ENCODE measurements at regions not wholly inside any gene's neighbourhood (a gene's known extent, or its start where the extent isn't known, plus 50 kb on each side); places are given as distances from the start of the nearest gene placed in this dataset.
A peak's percentile ranks its signal among the peaks of the same experiment; 100 is the strongest.

DNA sequence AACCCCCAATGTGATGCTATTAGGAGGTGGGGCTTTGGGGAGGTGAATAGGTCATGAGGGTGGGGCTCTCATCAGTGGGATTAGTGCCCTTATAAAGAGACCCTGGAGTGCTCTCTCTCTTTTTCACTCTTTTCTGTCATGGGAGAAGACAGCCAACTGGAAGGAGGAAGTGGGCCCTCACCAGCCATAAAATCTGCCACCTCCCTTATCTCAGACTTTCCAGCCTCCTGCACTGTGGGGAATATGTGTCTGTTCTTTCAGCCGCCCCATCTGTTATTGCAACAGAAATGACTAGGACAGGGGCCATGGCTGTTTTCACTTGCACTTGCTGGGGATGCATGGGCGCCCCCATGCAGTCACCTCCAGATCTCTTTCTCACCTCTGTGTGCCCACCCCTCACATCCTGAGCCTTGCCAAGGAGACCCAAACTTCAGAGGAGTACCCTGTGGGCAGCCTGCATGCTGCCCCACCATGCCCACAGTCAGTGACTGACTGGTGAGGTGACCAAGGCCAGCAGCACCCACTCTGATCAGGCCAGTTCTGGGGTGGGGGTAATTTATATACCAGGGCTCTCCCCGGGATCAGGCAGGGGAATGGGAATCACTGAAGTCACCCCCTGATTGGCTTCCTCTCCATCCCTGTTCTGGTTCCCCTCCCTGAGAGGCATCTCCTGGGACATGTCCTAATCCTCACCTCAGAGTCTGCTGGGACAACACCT, 118.4 kb downstream of the ANKRD60 start:
- H2AFZ ChIP-seq (ENCODE audit: low read length): no peak overlapping the region
- peak overlapping the region; percentile 45 for H3K4me2 ChIP-seq (ENCODE audit: low read length)
- no peaks in the 10 kb centered on the region for H3K36me3 ChIP-seq (ENCODE audit: low read depth, low read length)
- CTCF ChIA-PET: no interaction called here
- peaks cover 44% of the 10 kb centered on the region for H3K4me1 ChIP-seq (ENCODE audit: insufficient read depth, low read length)
- H3K27ac ChIP-seq (ENCODE audit: low read length): no peak overlapping the region
- H3K9ac ChIP-seq (ENCODE audit: low read length): no peak overlapping the region
- no peak for DNase-seq
- H3K4me3 ChIP-seq (ENCODE audit: low read length): no peak overlapping the region
- ATAC-seq: no peak
- no peak for TF ChIP-seq EZH2 (IDR thresholded peaks at IDR 0.05; ENCODE audit: low read length, unreplicated experiment)
- TF ChIP-seq, protein P1, sequence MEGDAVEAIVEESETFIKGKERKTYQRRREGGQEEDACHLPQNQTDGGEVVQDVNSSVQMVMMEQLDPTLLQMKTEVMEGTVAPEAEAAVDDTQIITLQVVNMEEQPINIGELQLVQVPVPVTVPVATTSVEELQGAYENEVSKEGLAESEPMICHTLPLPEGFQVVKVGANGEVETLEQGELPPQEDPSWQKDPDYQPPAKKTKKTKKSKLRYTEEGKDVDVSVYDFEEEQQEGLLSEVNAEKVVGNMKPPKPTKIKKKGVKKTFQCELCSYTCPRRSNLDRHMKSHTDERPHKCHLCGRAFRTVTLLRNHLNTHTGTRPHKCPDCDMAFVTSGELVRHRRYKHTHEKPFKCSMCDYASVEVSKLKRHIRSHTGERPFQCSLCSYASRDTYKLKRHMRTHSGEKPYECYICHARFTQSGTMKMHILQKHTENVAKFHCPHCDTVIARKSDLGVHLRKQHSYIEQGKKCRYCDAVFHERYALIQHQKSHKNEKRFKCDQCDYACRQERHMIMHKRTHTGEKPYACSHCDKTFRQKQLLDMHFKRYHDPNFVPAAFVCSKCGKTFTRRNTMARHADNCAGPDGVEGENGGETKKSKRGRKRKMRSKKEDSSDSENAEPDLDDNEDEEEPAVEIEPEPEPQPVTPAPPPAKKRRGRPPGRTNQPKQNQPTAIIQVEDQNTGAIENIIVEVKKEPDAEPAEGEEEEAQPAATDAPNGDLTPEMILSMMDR (conservative IDR thresholded peaks at IDR 0.05; ENCODE audit: low read depth, low read length): no peak
- TF ChIP-seq EZH2phosphoT487 (IDR thresholded peaks at IDR 0.05; ENCODE audit: borderline replicate concordance, low read length): no peak
- H4K20me1 ChIP-seq (ENCODE audit: low read length): no peaks in the 10 kb centered on the region
- POLR2A ChIA-PET (ENCODE audit: unreplicated experiment): no interaction called here
- H3K27me3 ChIP-seq (ENCODE audit: low read length): no peaks in the 10 kb centered on the region
- intact Hi-C loops (cut with micrococcal nuclease): no loop called here
- H3F3A ChIP-seq (ENCODE audit: low read length, unreplicated experiment): no peaks in the 10 kb centered on the region
- H3K9me3 ChIP-seq (ENCODE audit: low read length): no peaks in the 10 kb centered on the region
- H3K79me2 ChIP-seq (ENCODE audit: low read length): no peaks in the 10 kb centered on the region
- no peaks in the 10 kb centered on the region for H3K9me2 ChIP-seq (replicated peaks; ENCODE audit: low read length)
- BruUV-seq (replicated peaks): no TSS peak

DNA sequence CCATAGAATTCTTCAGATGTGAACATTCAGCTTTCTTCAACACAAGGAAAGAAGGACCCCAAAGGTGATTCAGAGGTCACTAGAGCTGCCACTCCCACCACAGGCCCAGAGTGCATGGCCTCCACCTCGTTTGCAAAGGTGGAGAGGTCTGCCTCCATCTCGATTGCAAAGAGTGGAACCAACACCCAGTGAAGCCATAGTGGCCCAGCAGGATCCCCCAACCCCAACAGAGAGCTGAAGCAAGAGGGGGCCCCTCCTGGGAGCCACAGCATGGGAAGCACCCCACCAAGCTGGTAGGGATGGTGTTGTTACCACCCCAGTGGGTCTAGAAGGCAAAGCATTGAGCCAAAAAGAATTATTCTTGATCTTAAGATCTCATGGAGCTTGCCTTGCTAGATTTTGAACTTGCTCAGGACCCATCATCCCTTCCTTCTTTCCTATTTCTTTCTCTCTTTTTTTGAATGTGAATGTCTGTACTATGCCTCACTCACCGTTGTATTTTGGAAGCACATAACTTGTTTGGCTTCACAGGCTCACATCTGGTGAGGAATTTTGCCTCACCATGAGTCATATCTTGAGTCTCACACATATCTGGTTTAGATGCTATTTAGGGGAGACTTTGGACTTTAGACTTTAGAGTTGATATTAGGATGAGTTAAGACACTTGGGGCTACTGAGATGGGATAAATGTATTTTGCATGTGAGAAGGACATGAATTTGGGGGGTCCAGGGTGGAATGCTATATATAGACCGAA, 119.2 kb downstream of the ANKRD60 start:
- POLR2A ChIA-PET (ENCODE audit: unreplicated experiment): no interaction called here
- H3K9me2 ChIP-seq (replicated peaks; ENCODE audit: low read length): no peaks in the 10 kb centered on the region
- H2AFZ ChIP-seq (ENCODE audit: low read length): no peak overlapping the region
- no peaks in the 10 kb centered on the region for H3K27me3 ChIP-seq (ENCODE audit: low read length)
- no peak overlapping the region for H3K9ac ChIP-seq (ENCODE audit: low read length)
- no peaks in the 10 kb centered on the region for H3K79me2 ChIP-seq (ENCODE audit: low read length)
- no peak overlapping the region for H3K4me3 ChIP-seq (ENCODE audit: low read length)
- H3F3A ChIP-seq (ENCODE audit: low read length, unreplicated experiment): no peaks in the 10 kb centered on the region
- no peak overlapping the region for H3K27ac ChIP-seq (ENCODE audit: low read length)
- TF ChIP-seq, protein P1 (conservative IDR thresholded peaks at IDR 0.05; ENCODE audit: low read depth, low read length): no peak
- no peak for TF ChIP-seq EZH2 (IDR thresholded peaks at IDR 0.05; ENCODE audit: low read length, unreplicated experiment)
- TF ChIP-seq EZH2phosphoT487 (IDR thresholded peaks at IDR 0.05; ENCODE audit: borderline replicate concordance, low read length): no peak
- DNase-seq (peak; percentile 96), ATAC-seq (peak; percentile 55)
- peak overlapping the region; percentile 45 for H3K4me2 ChIP-seq (ENCODE audit: low read length)
- no peaks in the 10 kb centered on the region for H3K9me3 ChIP-seq (ENCODE audit: low read length)
- intact Hi-C loops (cut with micrococcal nuclease): no loop called here
- no peaks in the 10 kb centered on the region for H3K36me3 ChIP-seq (ENCODE audit: low read depth, low read length)
- no TSS peak for BruUV-seq (replicated peaks)
- H3K4me1 ChIP-seq (ENCODE audit: insufficient read depth, low read length): peaks cover 44% of the 10 kb centered on the region
- no peaks in the 10 kb centered on the region for H4K20me1 ChIP-seq (ENCODE audit: low read length)
- CTCF ChIA-PET: no interaction called here

DNA sequence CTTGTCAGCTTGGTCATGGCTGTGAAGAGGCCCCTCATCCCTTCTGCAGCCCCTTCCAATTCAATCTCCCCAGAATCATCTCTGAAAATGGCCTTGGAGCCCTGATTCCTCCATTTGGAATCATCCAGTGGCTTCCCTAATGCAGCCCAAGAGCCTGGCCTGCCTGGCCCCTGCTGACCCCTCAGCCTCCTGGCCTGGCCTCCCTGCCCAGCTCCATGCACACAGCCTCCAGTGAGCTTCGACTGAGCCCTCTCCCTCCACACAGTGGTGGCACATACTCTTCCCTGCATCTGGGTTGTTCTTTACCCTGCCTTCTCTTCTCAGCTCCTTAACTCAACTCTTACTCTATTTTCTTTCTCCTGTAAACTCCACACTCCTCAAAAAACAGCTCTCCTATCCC, 120.9 kb downstream of the ANKRD60 start:
- peaks cover 42% of the 10 kb centered on the region for H3K4me1 ChIP-seq (ENCODE audit: insufficient read depth, low read length)
- H3K9me2 ChIP-seq (replicated peaks; ENCODE audit: low read length): no peaks in the 10 kb centered on the region
- H3K9ac ChIP-seq (ENCODE audit: low read length): no peak overlapping the region
- no peaks in the 10 kb centered on the region for H3K27me3 ChIP-seq (ENCODE audit: low read length)
- no peaks in the 10 kb centered on the region for H3F3A ChIP-seq (ENCODE audit: low read length, unreplicated experiment)
- BruUV-seq (replicated peaks): no TSS peak
- CTCF ChIA-PET: no interaction called here
- no peak overlapping the region for H3K4me3 ChIP-seq (ENCODE audit: low read length)
- TF ChIP-seq, protein P1 (conservative IDR thresholded peaks at IDR 0.05; ENCODE audit: low read depth, low read length): no peak
- TF ChIP-seq EZH2phosphoT487 (IDR thresholded peaks at IDR 0.05; ENCODE audit: borderline replicate concordance, low read length): no peak
- no peak for TF ChIP-seq EZH2 (IDR thresholded peaks at IDR 0.05; ENCODE audit: low read length, unreplicated experiment)
- no peaks in the 10 kb centered on the region for H3K79me2 ChIP-seq (ENCODE audit: low read length)
- no peak overlapping the region for H2AFZ ChIP-seq (ENCODE audit: low read length)
- H3K27ac ChIP-seq (ENCODE audit: low read length): no peak overlapping the region
- H3K36me3 ChIP-seq (ENCODE audit: low read depth, low read length): no peaks in the 10 kb centered on the region
- intact Hi-C loops (cut with micrococcal nuclease): no loop called here
- DNase-seq (no peak), ATAC-seq (no peak)
- no peaks in the 10 kb centered on the region for H4K20me1 ChIP-seq (ENCODE audit: low read length)
- H3K9me3 ChIP-seq (ENCODE audit: low read length): no peaks in the 10 kb centered on the region
- POLR2A ChIA-PET (ENCODE audit: unreplicated experiment): no interaction called here
- no peak overlapping the region for H3K4me2 ChIP-seq (ENCODE audit: low read length)
